GM21423 (cell line): ENCODE measurements at regions not wholly inside any gene's neighbourhood (a gene's known extent, or its start where the extent isn't known, plus 50 kb on each side); places are given as distances from the start of the nearest gene placed in this dataset.

Experiments used
- ATAC-seq: cut with Tn5 transposase; IDR thresholded peaks from one replicate; pipeline ENCODE4 v1.9.1; 2021; ENCODE audit warnings: mild to moderate bottlenecking, moderate library complexity; ENCODE audit not compliant: unreplicated experiment

DNA sequence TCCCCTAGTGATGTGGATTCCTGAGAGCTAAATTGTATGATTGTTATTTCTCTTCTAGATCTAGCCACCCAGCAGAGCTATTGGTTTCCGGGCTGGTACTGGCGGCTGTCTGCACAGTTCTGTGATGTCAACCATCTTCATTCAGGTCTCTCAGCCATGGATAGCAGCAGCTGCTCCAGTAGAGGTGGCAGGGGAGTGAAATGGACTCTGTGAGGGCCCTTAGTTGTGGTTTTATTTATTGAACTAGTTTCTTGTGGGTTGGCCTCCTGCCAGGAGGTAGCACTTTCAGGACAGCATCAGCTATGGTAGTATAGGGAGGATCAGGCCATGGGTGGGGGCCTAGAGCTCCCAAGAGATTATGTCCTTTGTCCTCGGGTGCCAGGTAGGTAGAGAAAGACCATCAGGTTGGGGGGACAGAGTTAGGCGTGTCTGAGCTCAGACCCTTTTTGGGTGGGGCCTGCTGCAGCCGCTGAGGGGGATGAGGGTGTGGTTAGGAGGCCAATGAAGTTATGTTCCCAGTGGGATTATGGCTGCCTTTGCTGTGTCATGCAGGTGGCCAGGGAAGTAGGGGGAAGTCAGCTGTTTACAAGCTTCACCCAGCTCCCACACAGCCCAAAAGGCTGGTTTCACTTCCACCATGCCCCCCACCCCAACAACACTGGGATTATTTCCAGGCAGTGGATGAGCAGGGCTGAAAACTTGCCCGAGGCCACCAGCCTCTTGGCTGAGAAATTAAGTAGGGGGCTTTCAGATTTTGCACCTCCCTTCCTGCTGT lies 55.1 kb upstream of the RGS4 start:
- no peak for ATAC-seq

DNA sequence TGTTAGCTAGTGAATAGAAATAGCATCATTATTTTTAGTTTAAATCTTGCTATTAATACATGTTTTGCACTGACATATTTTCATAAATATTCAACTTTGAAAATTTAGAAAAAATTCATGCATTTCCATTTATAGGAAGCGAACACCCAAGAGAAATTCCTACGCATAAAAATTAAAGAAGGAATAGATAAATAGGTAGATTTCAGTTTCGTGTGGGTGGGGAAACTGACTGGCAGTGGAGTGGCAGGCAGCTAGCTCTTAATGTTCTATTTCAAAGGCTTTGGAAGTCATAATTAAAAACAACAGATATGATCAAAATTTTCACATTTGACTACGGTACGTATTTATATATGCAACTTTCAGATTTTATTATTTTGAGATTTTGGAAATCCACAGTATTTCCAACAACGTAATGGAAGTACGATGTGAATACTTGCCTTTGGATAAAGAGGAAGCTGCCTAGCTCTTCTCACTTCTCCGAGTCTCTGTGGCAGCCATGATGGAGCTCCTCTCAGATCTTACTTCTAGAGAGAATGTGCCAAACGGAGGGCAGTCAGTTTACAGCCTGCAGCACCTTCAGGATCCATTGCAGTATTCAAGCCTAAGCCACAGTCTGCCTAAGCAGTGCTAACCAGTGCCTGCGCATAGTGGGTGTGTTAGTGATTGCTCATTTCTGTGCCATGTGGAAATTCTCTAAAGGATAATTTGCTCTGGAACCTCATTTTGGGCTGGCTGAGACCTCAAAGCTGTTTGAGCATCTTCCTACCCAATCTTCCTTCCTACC lies 62.9 kb upstream of the RGS4 start:
- no peak for ATAC-seq

DNA sequence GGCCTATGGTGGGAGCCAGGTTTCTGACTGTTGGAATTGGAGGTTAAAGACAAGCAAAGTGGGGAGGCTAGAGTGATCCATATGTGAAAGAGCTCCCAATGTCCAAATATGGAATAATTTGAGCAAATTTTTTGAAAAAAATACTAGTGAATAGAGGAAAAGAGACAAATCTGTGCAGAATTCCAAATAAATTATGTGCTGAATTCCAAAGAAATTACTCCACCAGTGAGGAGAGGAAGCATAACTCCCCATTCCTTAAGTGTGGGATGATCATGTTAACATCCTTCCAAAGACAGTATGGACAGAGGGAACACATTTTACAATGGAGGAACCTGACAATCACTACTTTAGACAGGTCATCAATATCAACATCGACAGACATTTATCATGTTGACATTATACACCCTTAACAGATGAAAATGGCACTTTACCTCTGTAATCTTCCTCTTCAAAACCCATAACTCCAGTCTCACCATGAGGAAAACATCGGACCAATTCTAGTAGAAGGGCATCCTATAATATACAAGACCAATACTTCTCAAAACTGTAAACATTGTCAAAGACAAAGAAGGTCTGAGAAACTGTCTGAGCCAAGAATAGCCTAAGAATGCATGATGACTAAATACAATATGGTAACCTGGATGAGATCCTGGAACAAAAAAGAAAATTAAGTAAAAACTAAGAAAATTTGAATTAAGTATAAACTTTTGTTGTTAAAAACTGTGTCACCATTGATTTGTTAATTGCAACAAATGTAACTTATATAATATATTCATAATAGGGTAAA lies 71.5 kb upstream of the RGS4 start:
- ATAC-seq = no peak

- no peak for ATAC-seq
These were observed 72.9 kb upstream of the RGS4 start for GRCh38 chr1:162996261-162996660.

GRCh38 chr1:162994921-162995320 lies 74.2 kb upstream of the RGS4 start:
- ATAC-seq = no peak

DNA sequence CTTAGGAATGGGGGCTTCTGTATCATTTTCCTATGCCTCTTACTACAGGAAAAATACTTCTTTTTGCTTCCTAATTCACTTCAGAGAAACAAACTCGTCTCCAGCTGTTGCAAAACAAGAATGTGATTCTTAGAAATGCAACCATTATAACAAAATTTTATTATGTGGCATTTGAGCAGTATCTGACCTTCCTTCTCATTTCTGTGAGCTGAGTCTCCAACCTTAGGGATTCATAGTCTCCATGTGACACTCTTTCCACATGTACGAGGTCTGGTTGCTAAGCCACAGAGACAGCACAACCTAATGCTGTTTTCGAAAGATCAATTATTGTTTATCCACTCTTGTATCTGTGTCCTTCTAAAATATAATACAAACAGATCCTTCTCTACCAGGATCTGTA lies 75.3 kb upstream of the RGS4 start:
- ATAC-seq = no peak

GRCh38 chr1:162992945-162993344 lies 76.2 kb upstream of the RGS4 start:
- no peak for ATAC-seq

DNA sequence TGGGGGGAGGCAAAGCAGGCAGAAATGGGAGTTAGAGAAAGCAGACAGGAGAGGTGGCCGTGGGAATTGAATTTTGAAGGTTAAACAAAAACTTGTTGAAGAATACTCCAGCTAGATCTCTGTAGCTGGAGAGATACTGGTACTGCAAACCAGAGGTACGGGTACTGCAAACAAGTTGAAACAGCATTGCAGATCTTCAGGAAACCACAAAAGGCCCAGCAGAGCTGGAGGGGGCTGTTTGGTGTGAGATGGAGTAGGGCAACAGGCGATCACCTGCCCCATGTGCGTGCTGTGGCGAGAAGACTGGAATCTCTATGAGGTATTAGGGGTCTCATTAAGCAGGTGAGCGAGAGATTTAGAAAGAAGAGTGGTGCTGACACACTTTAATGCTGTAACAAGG lies 77.7 kb upstream of the RGS4 start:
- no peak for ATAC-seq

DNA sequence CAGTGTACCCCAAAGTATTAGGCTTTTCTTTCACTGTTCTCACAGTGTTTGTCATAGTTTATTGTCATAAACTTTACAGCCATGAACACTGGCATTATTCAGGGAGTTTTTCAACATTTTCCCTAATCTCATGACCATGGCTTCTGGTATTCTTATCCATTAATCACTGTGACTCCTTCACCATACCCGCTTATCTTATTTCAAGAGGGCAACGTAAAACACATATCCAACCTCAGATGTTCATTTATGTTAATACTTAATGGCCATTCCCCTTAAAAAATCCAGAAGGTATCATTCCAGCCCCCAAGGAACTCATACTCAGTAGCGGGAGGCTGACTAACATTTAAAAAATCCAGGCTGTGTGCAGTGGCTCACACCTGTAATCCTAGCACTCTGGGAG lies 78.5 kb upstream of the RGS4 start:
- no peak for ATAC-seq

- no peak for ATAC-seq
These were observed 80.3 kb upstream of the RGS4 start for GRCh38 chr1:162988869-162989268.

DNA sequence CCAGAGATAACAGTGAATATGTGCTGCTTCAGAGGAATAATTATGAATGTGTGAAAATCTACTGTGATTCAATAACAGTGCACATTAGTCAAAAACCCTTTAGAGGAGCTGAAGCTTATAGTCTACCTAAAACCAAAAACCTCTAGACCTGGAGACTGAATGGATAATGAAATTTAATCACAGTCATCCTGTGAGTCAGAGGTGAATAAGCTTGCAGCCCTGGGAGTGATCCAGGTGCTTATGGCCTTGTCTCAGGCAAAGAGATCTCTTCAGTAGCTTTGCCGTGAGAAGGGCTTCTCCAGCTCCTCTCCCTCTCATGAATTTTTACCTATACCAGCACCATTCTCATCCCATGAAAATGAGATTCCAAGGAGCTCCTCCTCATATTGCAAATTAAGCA lies 81.3 kb upstream of the RGS4 start:
- ATAC-seq = no peak

GRCh38 chr1:162985816-162986435 lies 83.2 kb upstream of the RGS4 start:
- no peak for ATAC-seq

DNA sequence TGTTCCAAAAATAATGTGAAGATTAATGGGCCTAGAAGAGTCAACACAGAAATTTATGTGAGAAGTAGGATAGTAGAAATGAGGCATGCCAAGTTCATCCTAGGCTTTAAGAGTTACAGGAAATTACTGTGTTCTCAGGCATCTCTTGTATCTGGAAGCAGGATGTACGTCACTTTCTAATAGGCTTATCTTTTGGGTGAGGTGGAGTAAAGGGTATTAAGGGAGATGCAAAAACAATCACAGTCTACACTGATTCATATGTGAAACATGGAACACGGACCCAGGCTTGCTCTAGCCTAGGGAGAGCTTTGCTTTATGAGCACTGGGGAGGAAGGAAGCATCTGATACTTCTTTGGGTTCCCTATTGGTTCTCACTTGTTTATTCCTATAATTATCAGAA lies 84.5 kb upstream of the RGS4 start:
- no peak for ATAC-seq

GRCh38 chr1:162983671-162984425 lies 85.3 kb upstream of the RGS4 start:
- no peak for ATAC-seq

DNA sequence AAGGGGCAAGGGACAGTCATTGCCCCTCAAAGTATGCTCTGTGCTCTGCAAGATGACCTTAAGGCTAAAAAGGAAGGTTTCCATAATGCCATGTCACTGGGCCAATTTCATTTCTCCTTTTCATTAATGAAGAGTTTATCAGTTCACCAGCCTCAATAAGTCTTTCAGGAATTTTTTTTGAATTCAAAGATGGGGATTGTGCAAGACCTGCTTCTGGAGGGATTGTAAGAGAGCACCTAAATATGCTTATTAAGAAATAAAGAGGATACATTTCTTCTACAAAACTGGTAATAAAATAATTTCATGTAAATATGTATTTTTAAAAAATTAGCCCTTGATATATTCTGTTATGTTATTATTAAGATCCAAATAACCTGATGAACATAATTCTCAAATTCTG lies 86.8 kb upstream of the RGS4 start:
- no peak for ATAC-seq

DNA sequence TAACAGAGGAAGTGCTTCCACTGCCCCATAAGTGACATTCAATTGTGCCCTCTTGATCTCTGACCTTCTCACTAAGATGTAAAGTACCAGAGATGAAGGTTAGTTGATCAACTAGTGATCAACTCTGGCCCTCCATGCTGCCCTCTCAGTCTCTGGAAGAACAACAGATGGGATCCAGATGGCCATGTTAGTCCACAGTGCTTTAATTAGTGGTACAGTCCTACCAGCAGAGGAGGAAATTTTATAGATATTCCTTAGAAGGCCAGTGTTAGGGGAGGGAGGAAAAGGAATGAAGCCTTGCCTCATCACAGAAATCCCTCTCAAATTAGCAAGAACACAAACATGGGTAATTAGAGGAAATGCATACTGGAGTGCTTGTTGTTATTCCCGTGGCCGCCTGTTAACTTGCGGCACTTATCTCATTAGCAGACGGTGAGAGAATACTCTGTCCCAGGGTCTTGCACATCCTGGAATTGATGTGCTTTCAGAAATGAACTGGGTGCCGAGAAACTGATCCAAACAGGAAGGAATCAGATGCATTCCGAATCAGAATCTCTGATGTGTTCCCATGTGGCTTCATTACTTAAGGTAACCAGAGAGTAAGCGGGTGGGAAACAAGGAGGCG lies 91.1 kb upstream of the RGS4 start:
- ATAC-seq = no peak

GRCh38 chr1:162976628-162977027 lies 92.5 kb upstream of the RGS4 start:
- ATAC-seq = no peak

DNA sequence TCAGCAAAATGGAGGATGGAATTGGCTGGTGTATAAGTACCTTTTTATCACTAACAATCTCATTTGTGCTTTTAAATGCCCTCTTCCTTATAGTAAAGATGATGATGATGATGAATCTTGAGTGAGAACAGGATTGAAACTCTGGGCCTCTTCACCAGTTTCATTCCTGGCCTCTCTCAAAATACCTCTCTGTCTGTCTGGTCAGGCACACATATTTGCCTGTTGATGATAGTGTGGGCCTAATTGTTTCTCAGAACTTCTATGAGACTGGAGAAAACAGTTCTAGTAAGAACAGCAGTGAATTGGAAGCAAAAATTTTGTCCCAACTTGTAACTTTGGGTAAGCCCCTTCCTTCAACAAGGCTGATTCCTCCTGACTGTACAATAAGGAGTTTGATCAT lies 94.4 kb upstream of the RGS4 start:
- ATAC-seq = no peak

- ATAC-seq = no peak
These were observed 95.8 kb upstream of the RGS4 start for GRCh38 chr1:162973381-162973795.

GRCh38 chr1:162972773-162973172 lies 96.4 kb upstream of the RGS4 start:
- ATAC-seq = no peak
